Heart left ventricle (tissue), 16 donors: ENCODE measurements at regions not wholly inside any gene's neighbourhood (a gene's known extent, or its start where the extent isn't known, plus 50 kb on each side); places are given as distances from the start of the nearest gene placed in this dataset.

ENCODE experiments used
- ATAC-seq, 4 donors: fragments of 200-7000 bp; cut with Tn5 transposase; one replicate each; pipeline ENCODE4 v1.9.1; 2020 to 2022; ENCODE audit warnings: moderate library complexity in 4 of 4, mild to moderate bottlenecking in 3 of 4, moderate number of reproducible peaks in 1 of 4
- DNase-seq, 5 donors: peaks; one replicate each; pipeline ENCODE4 v3.0.0-alpha.2; 2020
- H3K27ac ChIP-seq, 12 donors: fragments of 200-600 bp; sonication (generic) in 4 of 12; one replicate each; pipeline versions ENCODE4 v1.5.0 to v1.8.0; 2016 to 2022; ENCODE audit warnings: mild to moderate bottlenecking in 2 of 12
- H3K27me3 ChIP-seq, 9 donors: fragments of 200-600 bp; sonication (generic) in 2 of 9; one replicate each; pipeline versions ENCODE4 v1.5.1 to v1.8.0; 2016 to 2022; ENCODE audit warnings: mild to moderate bottlenecking in 3 of 9
- H3K36me3 ChIP-seq, 9 donors: fragments of 200-600 bp; sonication (generic) in 2 of 9; one replicate each; pipeline versions ENCODE4 v1.5.0 to v1.8.0; 2018 to 2022; ENCODE audit warnings: mild to moderate bottlenecking in 2 of 9
- H3K4me1 ChIP-seq, 12 donors: fragments of 200-600 bp; sonication (generic) in 4 of 12; one replicate each; pipeline versions ENCODE4 v1.5.0 to v1.8.0; 2016 to 2022; ENCODE audit warnings: mild to moderate bottlenecking in 3 of 12
- H3K4me3 ChIP-seq, 12 donors: fragments of 200-600 bp; sonication (generic) in 4 of 12; one replicate each; pipeline versions ENCODE4 v1.5.0 to v1.8.0; 2017 to 2022; ENCODE audit warnings: mild to moderate bottlenecking in 9 of 12, moderate library complexity in 4 of 12
- H3K9me3 ChIP-seq, 12 donors: fragments of 200-600 bp; sonication (generic) in 4 of 12; one replicate each; pipeline versions ENCODE4 v1.5.0 to v1.8.0; 2016 to 2022; ENCODE audit warnings: mild to moderate bottlenecking in 1 of 12
- POLR2A ChIP-seq, 2 donors: fragments of 450-650 bp; IDR thresholded peaks; one replicate each; pipeline ENCODE4 v1.6.1; 2017; ENCODE audit warnings: antibody characterized with exemption in 2 of 2, mild to moderate bottlenecking in 2 of 2, moderate library complexity in 2 of 2
- WGBS, 4 donors: extraction: QIAGEN DNeasy Blood & Tissue Kit in 2 of 4; methylation state at CpG; one replicate each; pipeline versions ENCODE4 v1.1.5 to v1.1.7; 2013 to 2018; 5-methylcytosine and 5-hydroxymethylcytosine counted together
- intact Hi-C, 10 donors: fragments of 100-400 bp; cut with DNase I; formaldehyde crosslinking; loops; one replicate each; pipeline versions ENCODE4 v1.11.1 to v1.14.2; 2022
- TF ChIP-seq, protein P1 (sequence below), 12 donors: fragments of 200-600 bp; sonication (generic) in 4 of 12; IDR thresholded peaks; one replicate each; pipeline versions ENCODE4 v1.5.0 to v1.8.0; 2018 to 2022; ENCODE audit warnings: antibody characterized with exemption in 12 of 12, mild to moderate bottlenecking in 5 of 12
- donor health status: ischemic (EF 13 %, LVEDD 7.1; RV severe dilation, severe dysfunction).
- donor health status: healthy with polysubstance abuse.
- donor health status: DM: no; HTN: yes; CAD: no.
- donor health status: DM: no; HTN: no; CAD: no.
- donor health status: ischemic (EF 25% LVEDD 6.9; RV normal size, moderate dysfunction).
- donor health status: ischemic (EF 25% LVEDD 5.7; RV mildly dilated, moderate dysfunction).
- donor health status: healthy.
- donor health status: DM: yes; HTN: yes; CAD: no.
- donor health status: ischemic (EF 35%, LVEDD 5.7; RV mildly dilated, moderate dysfunction).
- donor health status: nonischemic (EF 11% LVEDD 7.7; RV severe dilation, severe dysfunction).
- donor health status: DM: yes; HTN: yes; CAD: no.
- donor health status: PGD.
- donor health status: ischemic (EF 29% LVEDD 5.4; RV normal size, mild dysfunction).
- donor health status: nonischemic (EF 23%, LVEDD 6.1; RV moderate dilation, normal function).

DNA sequence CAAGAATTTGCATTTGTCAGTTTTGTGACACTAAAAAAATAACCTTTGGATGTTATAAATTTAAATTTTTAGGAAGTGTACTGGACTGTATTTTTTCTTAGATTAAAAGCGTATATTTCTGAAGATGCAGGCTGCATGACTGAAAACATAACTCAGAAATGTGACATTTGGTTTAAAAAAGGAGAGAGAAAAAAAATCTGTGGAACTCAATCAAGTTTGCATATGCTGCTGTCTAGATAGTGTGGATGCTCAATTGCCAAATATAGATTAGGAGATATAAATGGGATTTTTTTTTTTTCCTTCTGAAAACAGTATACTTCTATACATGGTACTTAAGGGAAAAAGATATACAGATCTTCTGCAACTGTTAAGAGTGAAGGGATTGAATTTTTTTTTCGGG lies 402.3 kb downstream of the TAF11L14 start:
- no peak for TF ChIP-seq POLR2A (IDR thresholded peaks at IDR 0.05)
- TF ChIP-seq, protein P1, sequence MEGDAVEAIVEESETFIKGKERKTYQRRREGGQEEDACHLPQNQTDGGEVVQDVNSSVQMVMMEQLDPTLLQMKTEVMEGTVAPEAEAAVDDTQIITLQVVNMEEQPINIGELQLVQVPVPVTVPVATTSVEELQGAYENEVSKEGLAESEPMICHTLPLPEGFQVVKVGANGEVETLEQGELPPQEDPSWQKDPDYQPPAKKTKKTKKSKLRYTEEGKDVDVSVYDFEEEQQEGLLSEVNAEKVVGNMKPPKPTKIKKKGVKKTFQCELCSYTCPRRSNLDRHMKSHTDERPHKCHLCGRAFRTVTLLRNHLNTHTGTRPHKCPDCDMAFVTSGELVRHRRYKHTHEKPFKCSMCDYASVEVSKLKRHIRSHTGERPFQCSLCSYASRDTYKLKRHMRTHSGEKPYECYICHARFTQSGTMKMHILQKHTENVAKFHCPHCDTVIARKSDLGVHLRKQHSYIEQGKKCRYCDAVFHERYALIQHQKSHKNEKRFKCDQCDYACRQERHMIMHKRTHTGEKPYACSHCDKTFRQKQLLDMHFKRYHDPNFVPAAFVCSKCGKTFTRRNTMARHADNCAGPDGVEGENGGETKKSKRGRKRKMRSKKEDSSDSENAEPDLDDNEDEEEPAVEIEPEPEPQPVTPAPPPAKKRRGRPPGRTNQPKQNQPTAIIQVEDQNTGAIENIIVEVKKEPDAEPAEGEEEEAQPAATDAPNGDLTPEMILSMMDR (IDR thresholded peaks at IDR 0.05) = no peak
- DNase-seq (no peak), ATAC-seq (no peak)
- Histone ChIP-seq H3K27ac (no peak overlapping the region), H3K27me3 (no peaks in the 10 kb centered on the region), H3K36me3 (no peaks in the 10 kb centered on the region), H3K4me3 (no peak overlapping the region), H3K4me1 (no peaks in the 10 kb centered on the region), H3K9me3 (peaks cover 0 to 5% (median 0%) of the 10 kb centered on the region in 12 donors)
- intact Hi-C loops = no loop called here
- 75 to 84% (median 79%) methylated on average over 2 of the region's 2 CpGs for WGBS, 4 donors

DNA sequence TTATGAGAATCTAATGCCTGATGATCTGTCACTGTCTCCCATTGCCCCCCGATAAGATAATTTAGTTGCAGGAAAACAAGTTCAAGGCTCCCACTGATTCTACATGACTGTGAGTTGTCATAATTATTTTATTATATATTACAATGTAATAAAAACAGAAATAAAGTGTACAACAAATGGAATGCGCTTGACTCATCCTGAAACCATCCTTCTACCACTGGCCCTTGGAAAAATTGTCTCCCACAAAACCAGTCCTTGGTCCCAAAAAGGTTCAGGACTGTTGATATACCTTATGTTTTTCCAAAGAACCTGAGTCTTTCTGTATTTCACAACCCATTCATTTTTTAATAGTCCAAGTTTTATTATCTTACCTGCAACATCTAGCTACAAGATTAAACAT lies 403.5 kb downstream of the TAF11L14 start:
- WGBS, 4 donors = 72 to 84% (median 83%) methylated on average over 2 of the region's 2 CpGs
- intact Hi-C loops = no loop called here
- no peak overlapping the region for H3K4me3 ChIP-seq
- no peak overlapping the region for H3K27ac ChIP-seq
- H3K36me3 ChIP-seq = no peaks in the 10 kb centered on the region
- DNase-seq (no peak), ATAC-seq (no peak)
- no peaks in the 10 kb centered on the region for H3K4me1 ChIP-seq
- peaks cover 0 to 5% (median 0%) of the 10 kb centered on the region in 12 donors for H3K9me3 ChIP-seq
- no peak for TF ChIP-seq POLR2A (IDR thresholded peaks at IDR 0.05)
- TF ChIP-seq, protein P1 (IDR thresholded peaks at IDR 0.05) = no peak
- H3K27me3 ChIP-seq = no peaks in the 10 kb centered on the region

DNA sequence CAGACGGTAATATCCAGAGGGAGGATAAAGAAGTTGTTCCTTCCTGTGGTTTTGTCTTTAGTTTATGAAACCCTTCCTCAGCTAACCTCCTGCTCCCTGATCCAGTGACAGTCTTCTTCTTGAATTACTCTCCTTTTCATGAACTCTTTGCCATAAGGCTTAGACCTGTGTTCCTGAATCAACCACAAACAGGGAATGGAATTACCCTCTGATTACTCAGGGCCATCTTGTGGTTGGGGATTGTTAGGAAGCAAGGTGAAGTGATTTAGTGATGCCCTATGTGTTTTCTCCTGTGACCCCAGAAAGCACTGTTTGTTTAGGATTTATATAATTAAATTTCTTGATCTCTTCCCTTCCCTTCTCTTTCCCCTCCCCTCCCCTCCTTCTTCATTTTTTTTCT lies 409.1 kb downstream of the TAF11L14 start:
- Histone ChIP-seq H3K27ac (no peak overlapping the region), H3K36me3 (no peaks in the 10 kb centered on the region), H3K9me3 (peaks cover 0 to 6% (median 0%) of the 10 kb centered on the region in 12 donors), H3K4me3 (no peak overlapping the region), H3K27me3 (no peaks in the 10 kb centered on the region), H3K4me1 (no peaks in the 10 kb centered on the region)
- 42 to 69% (median 63%) methylated on average over 1 of the region's 1 CpG for WGBS, 4 donors
- no peak for DNase-seq
- TF ChIP-seq POLR2A (IDR thresholded peaks at IDR 0.05) = no peak
- TF ChIP-seq, protein P1 (IDR thresholded peaks at IDR 0.05) = no peak
- ATAC-seq = no peak
- intact Hi-C loops = no loop called here

DNA sequence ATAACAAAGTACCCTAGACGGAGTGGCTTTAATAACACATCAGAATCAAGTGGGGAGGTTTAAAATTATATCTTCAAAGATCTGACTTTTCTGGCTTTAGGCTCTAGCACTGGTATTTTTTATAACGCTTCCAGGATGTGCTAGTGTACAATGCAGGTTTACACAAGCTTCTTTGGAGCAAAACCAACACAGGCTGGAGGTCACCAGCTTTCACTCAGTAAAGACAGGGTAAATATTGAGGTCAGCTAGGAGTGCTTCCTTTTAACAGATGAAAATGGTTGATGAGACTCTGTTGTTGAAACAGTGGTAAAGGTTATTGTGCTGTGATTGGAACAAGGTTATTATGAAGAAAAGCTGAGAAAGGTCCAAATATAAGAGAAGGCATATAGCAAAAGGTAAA lies 414.2 kb downstream of the TAF11L14 start:
- Histone ChIP-seq H3K36me3 (no peaks in the 10 kb centered on the region), H3K4me3 (no peak overlapping the region), H3K9me3 (peaks cover 0 to 6% (median 0%) of the 10 kb centered on the region in 12 donors), H3K27me3 (no peaks in the 10 kb centered on the region), H3K27ac (no peak overlapping the region), H3K4me1 (no peaks in the 10 kb centered on the region)
- intact Hi-C loops = no loop called here
- ATAC-seq (no peak), DNase-seq (no peak)
- WGBS, 4 donors = 42 to 58% (median 50%) methylated on average over 2 of the region's 2 CpGs
- TF ChIP-seq POLR2A (IDR thresholded peaks at IDR 0.05) = no peak
- TF ChIP-seq, protein P1 (IDR thresholded peaks at IDR 0.05) = no peak
